ENCODE measurements at regions not wholly inside any gene's neighbourhood (a gene's known extent, or its start where the extent isn't known, plus 50 kb on each side); places are given as distances from the start of the nearest gene placed in this dataset.

GRCh38 chr3:144344925-144345548, 373.4 kb downstream of the DIPK2A start:
- TF ChIP-seq RAD21 (conservative IDR thresholded peaks at IDR 0.05) (no peak), POLR2AphosphoS5 (IDR thresholded peaks at IDR 0.05) (no peak), SMC3 (conservative IDR thresholded peaks at IDR 0.05; ENCODE audit: poor library complexity) (no peak), EZH2 (IDR thresholded peaks at IDR 0.05; ENCODE audit: borderline replicate concordance, insufficient read depth, low read length, poor library complexity, severe bottlenecking) (no peak), MXI1 (conservative IDR thresholded peaks at IDR 0.05; ENCODE audit: poor library complexity, severe bottlenecking) (no peak), EP300 (conservative IDR thresholded peaks at IDR 0.05; ENCODE audit: poor library complexity, severe bottlenecking) (no peak)
- TF ChIP-seq, protein P1, sequence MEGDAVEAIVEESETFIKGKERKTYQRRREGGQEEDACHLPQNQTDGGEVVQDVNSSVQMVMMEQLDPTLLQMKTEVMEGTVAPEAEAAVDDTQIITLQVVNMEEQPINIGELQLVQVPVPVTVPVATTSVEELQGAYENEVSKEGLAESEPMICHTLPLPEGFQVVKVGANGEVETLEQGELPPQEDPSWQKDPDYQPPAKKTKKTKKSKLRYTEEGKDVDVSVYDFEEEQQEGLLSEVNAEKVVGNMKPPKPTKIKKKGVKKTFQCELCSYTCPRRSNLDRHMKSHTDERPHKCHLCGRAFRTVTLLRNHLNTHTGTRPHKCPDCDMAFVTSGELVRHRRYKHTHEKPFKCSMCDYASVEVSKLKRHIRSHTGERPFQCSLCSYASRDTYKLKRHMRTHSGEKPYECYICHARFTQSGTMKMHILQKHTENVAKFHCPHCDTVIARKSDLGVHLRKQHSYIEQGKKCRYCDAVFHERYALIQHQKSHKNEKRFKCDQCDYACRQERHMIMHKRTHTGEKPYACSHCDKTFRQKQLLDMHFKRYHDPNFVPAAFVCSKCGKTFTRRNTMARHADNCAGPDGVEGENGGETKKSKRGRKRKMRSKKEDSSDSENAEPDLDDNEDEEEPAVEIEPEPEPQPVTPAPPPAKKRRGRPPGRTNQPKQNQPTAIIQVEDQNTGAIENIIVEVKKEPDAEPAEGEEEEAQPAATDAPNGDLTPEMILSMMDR (IDR thresholded peaks at IDR 0.05; ENCODE audit: poor library complexity, severe bottlenecking), result no peak
- TF ChIP-seq, protein P2, sequence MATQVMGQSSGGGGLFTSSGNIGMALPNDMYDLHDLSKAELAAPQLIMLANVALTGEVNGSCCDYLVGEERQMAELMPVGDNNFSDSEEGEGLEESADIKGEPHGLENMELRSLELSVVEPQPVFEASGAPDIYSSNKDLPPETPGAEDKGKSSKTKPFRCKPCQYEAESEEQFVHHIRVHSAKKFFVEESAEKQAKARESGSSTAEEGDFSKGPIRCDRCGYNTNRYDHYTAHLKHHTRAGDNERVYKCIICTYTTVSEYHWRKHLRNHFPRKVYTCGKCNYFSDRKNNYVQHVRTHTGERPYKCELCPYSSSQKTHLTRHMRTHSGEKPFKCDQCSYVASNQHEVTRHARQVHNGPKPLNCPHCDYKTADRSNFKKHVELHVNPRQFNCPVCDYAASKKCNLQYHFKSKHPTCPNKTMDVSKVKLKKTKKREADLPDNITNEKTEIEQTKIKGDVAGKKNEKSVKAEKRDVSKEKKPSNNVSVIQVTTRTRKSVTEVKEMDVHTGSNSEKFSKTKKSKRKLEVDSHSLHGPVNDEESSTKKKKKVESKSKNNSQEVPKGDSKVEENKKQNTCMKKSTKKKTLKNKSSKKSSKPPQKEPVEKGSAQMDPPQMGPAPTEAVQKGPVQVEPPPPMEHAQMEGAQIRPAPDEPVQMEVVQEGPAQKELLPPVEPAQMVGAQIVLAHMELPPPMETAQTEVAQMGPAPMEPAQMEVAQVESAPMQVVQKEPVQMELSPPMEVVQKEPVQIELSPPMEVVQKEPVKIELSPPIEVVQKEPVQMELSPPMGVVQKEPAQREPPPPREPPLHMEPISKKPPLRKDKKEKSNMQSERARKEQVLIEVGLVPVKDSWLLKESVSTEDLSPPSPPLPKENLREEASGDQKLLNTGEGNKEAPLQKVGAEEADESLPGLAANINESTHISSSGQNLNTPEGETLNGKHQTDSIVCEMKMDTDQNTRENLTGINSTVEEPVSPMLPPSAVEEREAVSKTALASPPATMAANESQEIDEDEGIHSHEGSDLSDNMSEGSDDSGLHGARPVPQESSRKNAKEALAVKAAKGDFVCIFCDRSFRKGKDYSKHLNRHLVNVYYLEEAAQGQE (IDR thresholded peaks at IDR 0.05; ENCODE audit: borderline replicate concordance), result no peak
